HTR-8/SVneo (cell line): ENCODE measurements at regions not wholly inside any gene's neighbourhood (a gene's known extent, or its start where the extent isn't known, plus 50 kb on each side); places are given as distances from the start of the nearest gene placed in this dataset.

Experiments
- DNase-seq: peaks from one replicate; pipeline ENCODE4 v3.0.0; 2011; ENCODE audit warnings: low spot score, mixed read lengths; ENCODE audit not compliant: insufficient read length
- FAIRE-seq: peaks from 2 replicates; lab custom pipeline; 2011; peaks lifted over from hg19 to GRCh38; lab: Jason Lieb, UNC

DNA sequence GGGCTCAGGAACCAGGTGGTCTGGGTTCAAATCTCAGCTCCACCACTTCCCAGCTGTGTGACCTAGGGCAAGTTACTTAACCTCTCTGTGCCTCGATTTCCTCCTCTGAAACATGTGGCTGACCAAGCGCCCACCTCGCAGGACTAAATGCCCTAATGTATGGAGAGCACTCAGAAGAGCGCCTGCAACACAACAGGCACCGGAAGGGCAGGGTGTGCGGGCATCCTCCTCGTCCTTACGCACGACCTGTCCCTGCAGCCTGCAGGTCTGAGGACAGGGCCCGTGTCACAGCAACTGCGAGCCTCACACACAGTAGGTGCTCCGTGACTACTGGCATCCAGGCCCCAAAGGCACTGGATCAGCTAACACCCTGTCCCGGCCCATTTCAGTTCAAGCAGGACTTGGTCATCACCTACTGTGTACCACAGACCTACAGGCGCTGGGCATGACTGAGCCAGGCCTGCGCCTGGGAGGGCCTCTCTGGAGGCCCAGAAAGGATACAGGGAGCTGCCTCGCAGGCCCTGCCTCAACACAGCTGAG, 131.5 kb downstream of the NCOR2 start:
- FAIRE-seq (no peak), DNase-seq (no peak)

DNA sequence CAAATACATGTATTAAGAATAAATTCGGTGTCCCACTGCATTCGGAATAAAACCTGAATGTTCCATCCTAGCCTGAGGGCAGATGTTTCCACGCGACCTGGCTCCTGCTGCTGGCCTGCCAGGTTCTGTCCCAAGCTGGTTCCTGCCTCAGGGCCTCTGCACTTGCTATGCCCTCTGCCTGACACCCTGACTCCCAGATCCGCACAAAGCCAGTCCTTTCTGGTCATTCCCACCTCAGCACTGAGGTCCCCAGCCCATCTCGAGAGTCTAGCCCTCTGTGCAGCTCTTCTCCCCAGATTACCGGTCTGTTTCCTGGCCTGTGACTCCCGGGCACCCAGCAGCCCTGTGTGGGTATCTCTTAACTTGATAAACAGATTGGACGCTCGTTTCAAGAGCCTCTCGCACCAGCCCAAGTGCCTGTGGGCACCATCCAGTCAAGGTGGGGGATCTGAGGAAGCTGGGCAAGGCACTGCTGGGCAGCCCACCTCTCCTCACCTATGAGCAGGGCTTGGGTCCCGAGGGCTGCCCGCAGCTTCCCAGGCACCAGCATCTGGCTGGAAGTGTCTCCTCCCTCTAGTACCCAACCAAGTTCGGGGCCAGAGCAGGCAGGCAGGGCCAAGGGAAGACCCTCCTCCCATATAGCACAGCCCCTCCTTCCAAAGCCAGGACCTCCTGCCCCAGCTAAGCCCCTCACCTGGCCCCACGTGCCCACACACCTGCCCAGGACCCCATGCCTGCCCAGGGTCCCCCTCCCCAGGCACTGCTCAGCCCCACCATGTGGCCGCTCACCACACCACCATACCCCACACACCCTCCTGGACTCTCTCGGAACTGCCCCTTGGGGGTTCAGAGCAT, 132.2 kb downstream of the NCOR2 start:
- no peak for FAIRE-seq
- DNase-seq, result no peak

DNA sequence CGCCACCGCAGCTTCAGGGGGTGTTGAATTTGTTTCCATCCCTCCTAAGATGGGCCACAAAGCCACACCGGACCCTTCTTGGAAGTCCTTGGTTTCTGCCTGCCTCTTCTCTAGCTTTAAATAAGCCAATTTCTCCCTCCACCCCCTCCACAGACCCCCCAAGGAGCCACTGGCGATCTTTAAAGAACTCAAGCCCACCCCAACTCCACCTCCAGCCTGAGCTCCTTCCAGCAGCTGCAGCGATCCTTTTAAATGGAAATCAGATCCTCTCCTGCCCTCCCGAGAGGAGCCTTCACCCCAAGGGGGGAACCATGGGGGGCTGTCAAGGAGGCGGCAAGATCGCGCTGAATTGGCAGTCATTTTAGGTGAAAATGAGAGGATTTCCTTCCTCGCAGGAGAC, 133.1 kb downstream of the NCOR2 start:
- no peak for DNase-seq
- no peak for FAIRE-seq

DNA sequence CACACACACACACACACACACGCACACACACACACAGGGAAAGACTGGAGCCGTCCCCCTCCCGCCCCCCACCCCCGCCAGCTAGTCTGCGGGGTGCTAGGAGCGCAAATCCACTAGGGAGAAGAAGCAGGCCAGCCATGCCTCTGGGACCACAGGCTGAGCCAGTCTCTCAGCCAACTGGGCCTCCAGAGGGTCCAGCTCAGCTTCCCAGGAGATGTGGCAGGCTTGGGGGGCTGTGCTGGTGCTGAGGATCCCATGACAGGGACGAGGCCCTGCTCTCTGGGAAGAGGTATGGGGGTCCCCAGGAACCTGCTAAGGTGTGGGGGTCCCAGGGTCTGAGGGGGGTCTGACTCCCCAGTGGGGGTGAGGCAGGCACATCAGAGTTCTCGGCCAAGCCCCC, 133.5 kb downstream of the NCOR2 start:
- no peak for FAIRE-seq
- DNase-seq, result no peak

DNA sequence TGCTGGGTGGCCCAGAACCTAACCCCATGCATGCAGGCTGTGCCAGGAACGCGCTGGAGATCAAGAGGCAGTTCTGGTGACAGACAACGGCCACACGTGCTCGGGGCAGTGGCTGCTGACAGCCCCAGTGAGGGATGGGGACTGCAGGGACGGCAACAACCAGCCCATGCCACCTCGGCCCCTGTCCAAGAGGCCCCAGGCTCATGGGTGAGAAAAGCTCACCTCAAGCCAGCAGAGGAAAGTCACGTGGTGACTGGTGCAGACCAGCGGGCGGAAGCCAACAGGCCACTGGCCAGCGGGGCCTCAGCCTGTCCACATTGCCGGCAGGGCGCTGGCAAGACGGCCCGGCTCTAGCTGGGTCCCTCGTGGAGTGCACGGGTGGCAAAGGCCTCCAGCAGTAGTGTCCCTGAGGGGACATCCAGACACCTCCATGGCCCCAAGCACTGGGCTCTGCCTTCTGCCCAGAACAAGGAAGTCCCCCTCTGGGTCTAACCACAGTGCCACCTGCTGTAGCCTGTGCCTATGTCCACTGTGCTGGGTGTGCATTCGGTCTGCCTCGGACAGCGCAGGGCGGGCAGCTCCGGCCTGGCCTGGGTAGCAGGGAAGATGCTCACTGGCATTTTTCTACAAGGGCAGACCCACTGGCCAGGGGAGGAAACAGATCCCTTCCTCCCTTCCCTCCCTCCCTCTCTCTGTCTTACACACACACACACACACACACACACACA, 134.1 kb downstream of the NCOR2 start:
- no peak for DNase-seq
- FAIRE-seq, result no peak

DNA sequence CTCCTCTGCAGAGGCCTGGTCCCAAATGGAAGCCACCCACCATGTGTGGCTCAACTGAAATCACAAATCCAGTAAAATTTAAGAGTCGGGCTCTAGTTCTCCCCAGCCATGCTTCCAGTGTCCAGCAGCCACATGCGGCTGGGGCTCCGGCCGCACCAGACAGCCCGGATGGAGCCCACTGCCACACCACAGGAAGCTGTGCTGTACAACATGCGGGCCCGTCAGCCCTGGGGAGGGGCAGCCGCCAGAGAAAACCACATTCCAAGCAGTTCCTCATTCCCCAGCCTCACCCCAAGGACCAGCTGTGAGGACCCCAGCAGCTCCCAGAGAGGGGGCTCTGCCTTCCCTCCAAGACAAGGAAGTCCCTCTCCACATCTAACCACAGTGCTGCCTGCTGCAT, 135.0 kb downstream of the NCOR2 start:
- DNase-seq (no peak), FAIRE-seq (no peak)

DNA sequence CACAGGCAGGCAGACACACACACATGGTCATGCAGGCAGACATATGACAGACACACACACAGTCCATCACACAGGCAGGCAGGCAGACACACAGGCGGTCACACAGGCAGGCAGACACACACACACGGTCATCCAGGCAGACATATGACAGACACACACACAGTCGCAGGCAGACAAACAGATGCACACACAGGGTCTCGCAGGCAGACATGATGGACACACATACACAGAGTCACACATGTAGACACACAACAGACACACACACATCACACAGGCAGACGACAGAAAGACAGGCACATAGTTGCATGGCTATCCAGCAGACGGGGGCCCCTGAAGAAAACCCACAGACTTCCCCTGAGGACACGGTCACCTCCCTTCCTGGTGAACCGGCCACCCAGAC, 135.4 kb downstream of the NCOR2 start:
- FAIRE-seq, result no peak
- no peak for DNase-seq

DNA sequence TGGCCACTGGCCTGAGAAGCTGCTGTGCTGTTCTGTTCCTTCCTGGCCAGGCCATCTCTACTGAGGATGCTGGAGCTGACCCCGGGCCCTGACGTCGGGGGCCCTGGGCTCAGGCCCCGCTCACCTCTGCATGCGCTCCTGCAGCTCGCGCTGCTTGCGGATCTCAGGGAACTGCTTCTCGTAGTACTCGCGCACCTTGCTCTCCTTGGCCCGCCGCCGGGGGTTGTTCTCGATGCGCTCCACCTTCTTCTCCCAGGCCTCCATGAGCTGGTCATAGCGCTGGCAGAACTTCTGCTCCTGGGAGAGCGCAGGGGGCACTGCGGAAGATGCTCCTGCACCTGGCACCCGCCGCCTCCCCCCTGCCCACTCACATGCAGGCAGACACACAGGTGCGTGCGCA, 135.6 kb downstream of the RFLNA start:
- DNase-seq, result no peak
- no peak for FAIRE-seq

DNA sequence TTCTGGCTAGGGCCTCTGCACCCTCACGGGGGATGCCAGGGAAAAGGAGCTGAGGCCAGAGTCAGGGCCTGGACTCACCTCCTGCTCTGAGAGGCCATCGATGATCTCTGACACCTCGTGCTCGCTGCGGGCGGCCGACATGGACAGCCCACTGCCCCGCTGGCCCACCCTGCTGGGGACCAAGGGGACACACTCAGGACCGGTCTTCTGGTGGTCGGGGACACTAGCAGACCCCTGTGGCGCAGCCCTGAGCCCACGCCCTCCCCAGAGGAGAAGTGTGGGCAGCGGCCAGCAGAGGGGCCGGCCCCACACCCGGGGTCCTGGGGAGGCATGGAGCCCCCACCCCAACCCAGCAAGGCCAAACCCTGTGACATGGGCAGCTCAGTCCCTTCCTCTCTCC, 134.6 kb downstream of the RFLNA start:
- DNase-seq (no peak), FAIRE-seq (no peak)

DNA sequence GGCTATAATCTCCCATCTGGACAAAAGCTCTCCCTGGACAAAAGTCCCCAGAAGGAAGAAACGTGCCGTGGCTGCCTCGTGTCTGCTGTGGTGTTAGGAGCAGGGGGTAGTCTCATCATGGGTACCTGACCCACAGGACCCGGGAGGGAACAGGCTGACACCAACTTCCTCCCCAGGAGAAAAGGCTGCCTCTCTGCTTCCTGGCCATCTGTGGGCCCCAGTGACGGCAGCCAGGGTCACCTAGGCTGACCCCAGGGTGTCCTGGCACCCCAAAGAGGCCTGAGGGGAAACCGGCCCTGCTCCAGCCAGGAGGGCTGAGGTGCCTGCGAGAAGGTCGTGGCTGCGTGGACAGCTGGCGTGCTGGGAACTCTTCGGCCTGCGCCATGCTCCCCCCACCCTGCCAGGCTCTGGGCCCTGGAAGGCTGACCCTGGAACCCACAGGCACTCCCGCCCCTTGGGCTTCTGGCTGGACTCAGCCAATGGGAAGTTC, 133.9 kb downstream of the RFLNA start:
- DNase-seq (no peak), FAIRE-seq (no peak)

DNA sequence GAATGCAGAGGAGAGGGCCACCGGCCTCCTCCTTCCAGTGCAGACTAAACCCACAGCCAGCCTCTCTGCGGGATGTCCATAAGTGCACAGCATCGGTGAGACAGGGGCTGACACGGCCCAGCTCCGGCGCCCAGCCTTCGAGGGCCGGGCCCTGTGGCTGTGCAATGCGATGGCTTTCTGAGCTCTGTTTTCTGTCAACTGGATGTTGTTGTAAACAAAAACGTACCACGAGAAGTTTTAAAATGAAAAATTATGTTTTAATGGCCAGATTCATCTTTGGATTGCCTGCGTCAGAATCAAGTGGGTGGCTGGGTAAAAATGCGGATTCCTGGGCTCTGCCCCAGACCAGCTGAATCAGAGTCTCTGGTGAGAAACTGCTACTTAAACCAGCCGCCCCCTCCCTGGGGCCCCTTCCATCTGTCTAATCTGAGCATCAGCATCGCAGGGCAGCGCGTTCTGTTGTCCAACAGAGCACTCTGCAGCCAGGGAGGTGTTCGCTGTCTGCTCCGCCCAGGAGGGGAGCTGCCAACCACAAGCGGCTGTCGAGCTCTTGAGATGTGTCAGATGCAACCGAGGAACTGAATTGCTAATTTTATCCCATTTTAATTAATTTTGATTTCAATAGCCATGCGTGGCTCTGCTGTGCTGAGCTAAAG, 133.4 kb downstream of the RFLNA start:
- FAIRE-seq, result no peak
- no peak for DNase-seq

DNA sequence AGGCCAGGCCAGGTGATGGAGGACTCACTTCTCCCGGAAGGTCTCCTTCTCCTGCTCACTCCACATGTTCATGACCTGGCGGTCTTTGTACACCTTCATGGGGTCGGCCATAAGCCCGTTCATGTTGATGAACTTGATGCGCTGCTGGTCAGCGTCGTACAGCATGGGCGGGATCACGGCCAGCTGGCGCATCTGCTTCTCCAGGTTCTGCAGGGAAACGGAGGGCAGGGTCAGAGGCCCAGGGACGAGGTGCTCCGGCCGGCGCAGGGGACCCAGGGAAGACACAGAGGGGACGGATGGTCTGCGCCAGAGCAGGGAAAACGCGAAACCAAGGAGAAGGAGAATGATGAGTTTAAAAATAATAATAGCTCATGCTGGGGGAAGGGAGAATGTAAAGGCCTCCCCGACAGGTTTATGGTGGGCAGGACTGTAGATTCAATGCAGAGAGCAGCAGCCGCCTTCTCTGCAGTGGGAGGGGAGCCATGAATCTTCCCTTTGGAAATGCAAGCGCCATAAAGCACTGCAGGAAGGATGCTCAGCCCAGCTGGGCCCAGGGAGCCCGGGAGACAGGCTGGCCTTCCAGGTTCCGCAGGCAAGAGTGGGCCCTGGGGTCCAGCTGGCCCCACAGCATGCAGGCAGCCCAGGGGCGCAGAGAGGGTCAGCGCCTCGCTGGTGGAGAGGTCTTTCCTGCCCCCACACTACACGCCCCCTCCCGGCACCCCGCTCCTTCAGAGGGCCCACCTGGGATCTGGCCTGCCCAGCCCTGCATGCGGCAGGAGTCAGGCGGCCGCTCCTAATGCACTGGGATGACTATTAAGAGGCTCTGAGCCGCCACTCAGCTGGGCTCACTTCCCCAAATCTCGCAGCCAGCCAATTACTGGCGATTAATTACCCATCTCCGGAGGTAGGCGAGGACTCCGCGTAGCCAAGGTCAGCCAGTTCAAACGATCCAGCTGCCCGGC, 132.0 kb downstream of the RFLNA start:
- no peak for FAIRE-seq
- DNase-seq, result no peak

DNA sequence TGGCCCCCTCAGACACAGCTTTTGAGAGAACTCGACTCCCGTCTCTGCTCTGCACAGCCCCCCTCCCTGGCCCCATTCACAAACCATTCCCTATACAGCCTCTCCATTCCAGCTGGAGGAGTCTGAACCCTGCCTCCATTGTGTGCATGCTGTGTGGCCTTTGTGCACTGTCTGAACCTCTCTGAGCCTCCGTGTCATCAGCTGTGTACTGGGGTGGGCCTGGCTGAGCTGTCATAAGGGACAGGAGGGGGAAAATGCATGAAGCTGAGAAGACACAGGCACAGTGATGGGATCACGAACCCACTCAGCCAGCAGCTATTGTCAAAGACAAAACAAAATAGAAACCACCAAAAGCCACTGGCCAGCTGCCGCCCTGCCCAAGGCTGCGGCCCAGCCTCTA, 130.8 kb downstream of the RFLNA start:
- DNase-seq (no peak), FAIRE-seq (no peak)

DNA sequence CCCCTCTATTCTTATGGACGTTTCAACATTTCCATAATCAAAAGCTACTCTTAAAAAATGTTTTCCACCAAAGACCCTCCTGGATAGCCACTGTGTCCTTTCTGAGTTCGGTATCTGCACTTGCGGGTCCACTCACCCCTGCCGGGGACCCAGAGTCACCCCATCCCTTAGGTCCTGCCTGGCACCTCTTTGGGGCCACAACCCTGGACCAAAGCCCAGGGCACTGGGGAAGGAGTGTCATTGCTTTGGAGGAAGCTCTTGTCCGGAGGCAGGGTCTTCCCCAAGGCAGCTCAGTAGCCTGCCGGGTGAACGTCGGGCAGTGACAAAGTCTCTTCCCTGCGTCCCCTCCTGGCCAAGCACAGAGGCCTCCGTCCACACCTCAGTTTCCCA, 129.6 kb downstream of the RFLNA start:
- FAIRE-seq, result no peak
- DNase-seq, result no peak

DNA sequence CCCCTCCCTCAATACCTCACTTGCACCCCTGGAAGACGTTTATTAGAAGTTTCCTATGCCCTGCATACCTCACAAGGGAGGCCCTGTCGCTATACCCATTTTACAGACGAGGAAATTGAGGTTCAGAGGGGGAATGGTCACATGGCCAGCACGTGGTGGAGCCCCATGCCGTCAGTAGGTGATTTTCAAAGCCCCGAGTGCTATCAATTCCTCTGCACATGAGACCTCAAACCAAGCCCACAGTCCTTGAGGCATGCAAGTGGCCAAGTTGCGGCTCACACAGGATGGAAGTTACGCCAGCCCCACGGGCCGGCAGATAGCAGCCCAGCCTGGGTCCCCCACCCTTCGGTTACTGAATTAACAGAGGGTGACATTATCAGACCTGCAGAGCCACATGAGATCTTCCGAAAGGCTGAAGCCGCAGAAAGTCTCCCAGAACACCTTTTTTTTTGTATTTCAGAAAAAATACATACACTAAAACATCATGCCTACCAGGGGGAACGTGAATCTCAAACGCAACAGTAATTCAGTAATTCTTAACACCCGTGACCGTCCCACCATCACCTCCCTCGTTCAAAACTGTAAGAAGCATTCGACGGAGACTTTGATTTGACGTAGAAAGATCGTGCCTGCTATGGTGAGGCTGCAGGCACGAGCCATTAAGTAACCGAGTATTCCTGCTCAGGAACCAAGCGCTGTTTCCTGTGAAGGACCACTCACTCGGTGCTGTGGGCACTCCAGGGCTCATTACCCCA, 129.0 kb downstream of the RFLNA start:
- DNase-seq (no peak), FAIRE-seq (no peak)

DNA sequence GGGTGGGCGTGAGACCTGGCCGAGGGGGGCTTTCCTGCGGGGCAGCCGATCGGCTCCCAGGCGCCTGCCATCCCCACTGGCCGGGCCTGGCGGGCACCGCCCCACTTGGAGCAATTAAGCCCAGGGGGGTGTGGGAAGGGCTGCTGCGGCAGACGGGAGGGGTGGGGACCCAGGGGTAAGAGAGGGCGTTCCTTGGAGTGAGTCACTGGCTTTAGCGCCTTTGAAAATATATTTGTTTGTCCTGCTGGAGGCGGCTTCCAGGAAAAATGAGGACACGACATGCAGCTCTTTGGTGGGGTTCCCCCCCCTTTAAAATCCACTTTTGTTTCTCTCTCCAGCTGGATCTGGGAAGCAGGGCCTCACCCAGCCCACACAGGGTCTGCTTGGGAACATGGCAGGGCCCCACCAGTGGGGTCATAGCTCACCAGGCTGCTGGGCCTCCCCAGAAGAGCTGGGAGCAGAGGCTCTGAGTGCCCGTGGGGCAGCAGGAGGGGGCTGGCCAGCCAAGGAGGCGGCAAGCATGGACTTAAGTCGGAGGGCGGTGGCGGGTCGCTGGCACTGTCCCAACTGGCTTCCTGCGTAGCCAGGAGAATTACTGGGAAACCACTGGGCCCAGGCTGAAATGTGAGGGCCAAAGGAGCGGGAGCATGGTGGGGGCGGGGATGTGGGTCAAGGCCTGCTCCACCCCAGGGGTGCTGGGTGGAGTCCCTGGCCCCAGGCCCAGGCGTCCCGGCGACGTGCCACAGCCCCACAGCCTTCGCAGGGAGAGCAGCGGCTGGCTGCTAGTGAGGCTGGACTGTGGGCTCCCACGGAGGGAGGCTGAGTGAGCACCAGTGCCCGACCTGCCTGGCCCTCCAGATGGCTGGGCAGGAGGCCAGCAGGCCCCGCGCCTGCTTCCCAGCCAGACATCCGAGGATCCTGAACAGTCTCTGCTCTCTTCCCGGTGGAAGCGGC, 128.0 kb downstream of the RFLNA start:
- DNase-seq (peak; percentile 90), FAIRE-seq (peak; percentile 92)

DNA sequence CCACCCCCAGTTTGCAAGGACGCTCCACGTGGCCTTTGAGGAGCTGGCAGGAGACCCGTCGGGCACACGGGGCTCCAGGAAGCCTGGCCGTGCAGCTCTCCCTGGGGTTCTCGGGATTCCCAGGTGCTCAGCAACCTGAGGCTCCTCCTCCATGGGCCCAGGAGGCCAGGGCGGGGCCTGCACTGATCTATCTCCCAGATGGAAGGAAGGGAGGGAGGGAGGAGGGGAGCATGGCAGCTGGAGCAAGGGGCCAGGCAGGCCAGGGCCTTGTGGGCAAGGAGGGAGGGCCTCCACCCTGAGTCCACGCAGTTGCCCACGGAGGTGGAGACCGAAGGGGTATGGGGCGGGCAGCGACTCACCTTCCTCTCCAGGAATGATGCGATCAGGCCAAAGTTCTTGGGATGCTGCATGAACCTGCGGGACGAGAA, 127.3 kb downstream of the RFLNA start:
- FAIRE-seq (no peak), DNase-seq (peak; percentile 45)
